DMS153 treated with DMSO at 0.1 percent for 48 hours (cell line): ENCODE measurements at regions not wholly inside any gene's neighbourhood (a gene's known extent, or its start where the extent isn't known, plus 50 kb on each side); places are given as distances from the start of the nearest gene placed in this dataset.

Experiments
- DNase-seq: peaks from one replicate; lab custom pipeline; 2025; ENCODE audit not compliant: unreplicated experiment; lab: John Stamatoyannopoulos, UW

- DNase-seq: no peak
These were observed 136.3 kb upstream of the MLIP start for GRCh38 chr6:53974941-53975340.

GRCh38 chr6:53975941-53976615 is 135.2 kb upstream of the MLIP start:
- no peak for DNase-seq

- no peak for DNase-seq
These were observed 133.7 kb upstream of the MLIP start for GRCh38 chr6:53977551-53977950.

GRCh38 chr6:53979468-53980067 is 131.7 kb upstream of the MLIP start:
- DNase-seq: no peak

GRCh38 chr6:53982366-53983050 is 128.7 kb upstream of the MLIP start:
- DNase-seq: no peak

- DNase-seq: no peak
These were observed 127.9 kb upstream of the MLIP start for GRCh38 chr6:53983301-53983700.

GRCh38 chr6:53984163-53984562 is 127.1 kb upstream of the MLIP start:
- DNase-seq: no peak

GRCh38 chr6:53984581-53984980 is 126.7 kb upstream of the MLIP start:
- DNase-seq: no peak

- no peak for DNase-seq
These were observed 125.9 kb upstream of the MLIP start for GRCh38 chr6:53985366-53985765.

GRCh38 chr6:53986165-53986720 is 125.0 kb upstream of the MLIP start:
- peak; percentile 9 for DNase-seq

GRCh38 chr6:53986721-53987521 is 124.3 kb upstream of the MLIP start:
- DNase-seq: no peak

- no peak for DNase-seq
These were observed 123.7 kb upstream of the MLIP start for GRCh38 chr6:53987522-53987888.

GRCh38 chr6:53989504-53989903 is 121.7 kb upstream of the MLIP start:
- no peak for DNase-seq

GRCh38 chr6:53992522-53992921 is 118.7 kb upstream of the MLIP start:
- no peak for DNase-seq

GRCh38 chr6:53994201-53994600 is 117.0 kb upstream of the MLIP start:
- DNase-seq: no peak

- DNase-seq: no peak
These were observed 115.3 kb upstream of the MLIP start for GRCh38 chr6:53995935-53996334.

- no peak for DNase-seq
These were observed 112.9 kb upstream of the MLIP start for GRCh38 chr6:53998303-53998702.

- no peak for DNase-seq
These were observed 112.0 kb upstream of the MLIP start for GRCh38 chr6:53999088-53999755.

- DNase-seq: no peak
These were observed 109.1 kb upstream of the MLIP start for GRCh38 chr6:54002116-54002515.

GRCh38 chr6:54003316-54003715 is 107.9 kb upstream of the MLIP start:
- no peak for DNase-seq

GRCh38 chr6:54008589-54008988 is 102.7 kb upstream of the MLIP start:
- no peak for DNase-seq
